Lung (tissue), 11 donors: ENCODE measurements at regions not wholly inside any gene's neighbourhood (a gene's known extent, or its start where the extent isn't known, plus 50 kb on each side); places are given as distances from the start of the nearest gene placed in this dataset.

Experiments used
- ATAC-seq: fragments of 200-7000 bp; cut with Tn5 transposase; one replicate; pipeline ENCODE4 v1.9.1; 2020; ENCODE audit warnings: moderate number of reproducible peaks; ENCODE audit not compliant: insufficient read depth, low FRiP score
- DNase-seq, 3 donors: peaks; one replicate each; pipeline ENCODE4 v3.0.0-alpha.2; 2013 to 2017
- H3K27ac ChIP-seq, 2 donors: one replicate each; pipeline ENCODE4 v1.5.1; 2013; ENCODE audit warnings: mild to moderate bottlenecking in 2 of 2, moderate library complexity in 2 of 2, control low read depth in 1 of 2, inconsistent platforms in 1 of 2, low read depth in 1 of 2, low read length in 1 of 2
- H3K27me3 ChIP-seq, 3 donors: one replicate each; pipeline ENCODE4 v1.5.1; 2013; ENCODE audit warnings: low read length in 2 of 3; ENCODE audit not compliant: control insufficient read depth in 3 of 3, insufficient read depth in 3 of 3
- H3K36me3 ChIP-seq, 4 donors: one replicate each; pipeline ENCODE4 v1.5.1; 2013; ENCODE audit warnings: low read length in 4 of 4, mild to moderate bottlenecking in 1 of 4, moderate library complexity in 1 of 4; ENCODE audit not compliant: control insufficient read depth in 4 of 4, insufficient read depth in 4 of 4
- H3K4me1 ChIP-seq, 5 donors: one replicate each; pipeline ENCODE4 v1.5.1; 2013; ENCODE audit warnings: low read length in 5 of 5, mild to moderate bottlenecking in 2 of 5, moderate library complexity in 1 of 5; ENCODE audit not compliant: control insufficient read depth in 5 of 5, insufficient read depth in 5 of 5
- H3K4me3 ChIP-seq: one replicate; pipeline ENCODE4 v1.5.1; 2013; ENCODE audit warnings: mild to moderate bottlenecking, control low read depth, moderate library complexity
- H3K9ac ChIP-seq, 2 donors: one replicate each; pipeline ENCODE4 v1.5.1; 2013; ENCODE audit warnings: low read length in 2 of 2, control low read depth in 1 of 2; ENCODE audit not compliant: insufficient read depth in 1 of 2
- H3K9me3 ChIP-seq, 4 donors: one replicate each; pipeline ENCODE4 v1.5.1; 2013; ENCODE audit warnings: low read length in 3 of 4, mild to moderate bottlenecking in 1 of 4, moderate library complexity in 1 of 4; ENCODE audit not compliant: control insufficient read depth in 4 of 4, insufficient read depth in 3 of 4
- CTCF ChIP-seq: IDR thresholded peaks from 2 replicates; pipeline ENCODE4 v1.5.1; 2012; ENCODE audit warnings: mild to moderate bottlenecking; ENCODE audit errors: control extremely low read depth, extremely low read depth
- WGBS, 2 donors: extraction: QIAGEN DNeasy Blood & Tissue Kit; methylation state at CpG; one replicate each; pipeline ENCODE4 v1.1.7; 2013; 5-methylcytosine and 5-hydroxymethylcytosine counted together
- donor health status: control.
- donor health status: control.
- donor health status: Bipolar disorder and iron deficiency.
- donor health status: healthy.
- donor health status: DM: yes; HTN: yes; CAD: no.

- no peaks in the 10 kb centered on the region for H3K9me3 ChIP-seq
- H3K27ac ChIP-seq = no peak overlapping the region
- ATAC-seq = no peak
- peak in 1 of 3 donors; percentile 36 for DNase-seq
- no peaks in the 10 kb centered on the region for H3K36me3 ChIP-seq
- WGBS, 2 donors = 85 to 91% methylated on average over 6 of the region's 6 CpGs
- no peak overlapping the region for H3K4me3 ChIP-seq
- TF ChIP-seq CTCF = no peak
- H3K4me1 ChIP-seq = peaks cover 0 to 3% (median 0%) of the 10 kb centered on the region in 5 donors
- no peak overlapping the region for H3K9ac ChIP-seq
- H3K27me3 ChIP-seq = no peaks in the 10 kb centered on the region
Measured at GRCh38 chr12:41903014-41903708, 241.5 kb downstream of the GXYLT1 start.

- DNase-seq = no peak
Measured at GRCh38 chr12:41899577-41899976, 245.1 kb downstream of the GXYLT1 start.

GRCh38 chr12:41897593-41897992, 247.1 kb downstream of the GXYLT1 start:
- ATAC-seq (no peak), DNase-seq (no peak)
- Histone ChIP-seq H3K9ac (no peak overlapping the region), H3K4me1 (no peaks in the 10 kb centered on the region), H3K27me3 (no peaks in the 10 kb centered on the region), H3K36me3 (no peaks in the 10 kb centered on the region), H3K27ac (no peak overlapping the region), H3K9me3 (peaks cover 0 to 2% (median 0%) of the 10 kb centered on the region in 4 donors), H3K4me3 (no peak overlapping the region)
- WGBS, 2 donors = 75 to 83% methylated on average over 1 of the region's 1 CpG
- TF ChIP-seq CTCF = no peak

More at GRCh38 chr12:41899577-41899976, 245.1 kb downstream of the GXYLT1 start:
- no peak for TF ChIP-seq CTCF
- H3K27ac ChIP-seq = no peak overlapping the region
- H3K9ac ChIP-seq = no peak overlapping the region
- H3K27me3 ChIP-seq = no peaks in the 10 kb centered on the region
- WGBS, 2 donors = 95 to 100% methylated on average over 1 of the region's 1 CpG
- peaks cover 0 to 2% (median 0%) of the 10 kb centered on the region in 4 donors for H3K9me3 ChIP-seq
- H3K4me1 ChIP-seq = peaks cover 0 to 3% (median 0%) of the 10 kb centered on the region in 5 donors
- no peak for ATAC-seq
- H3K36me3 ChIP-seq = no peaks in the 10 kb centered on the region
- H3K4me3 ChIP-seq = no peak overlapping the region
